Upper lobe of left lung (tissue), 6 donors: ENCODE measurements at regions not wholly inside any gene's neighbourhood (a gene's known extent, or its start where the extent isn't known, plus 50 kb on each side); places are given as distances from the start of the nearest gene placed in this dataset.

Source experiments
- ATAC-seq, 2 donors: fragments of 200-7000 bp; cut with Tn5 transposase; one replicate each; pipeline ENCODE4 v1.9.1; 2022; ENCODE audit warnings: mild to moderate bottlenecking in 2 of 2, moderate library complexity in 2 of 2; ENCODE audit not compliant: low FRiP score in 2 of 2
- DNase-seq, 2 donors: peaks; one replicate each; pipeline ENCODE4 v3.0.0-alpha.2; 2019 to 2020
- H3K27ac ChIP-seq, 4 donors: fragments of 200-600 bp; sonication (generic); one replicate each; pipeline ENCODE4 v1.5.1; 2016 to 2019
- H3K27me3 ChIP-seq, 4 donors: fragments of 200-600 bp; sonication (generic); one replicate each; pipeline ENCODE4 v1.5.1; 2017 to 2019
- H3K36me3 ChIP-seq, 4 donors: fragments of 200-600 bp; sonication (generic); one replicate each; pipeline ENCODE4 v1.5.1; 2016 to 2019
- H3K4me1 ChIP-seq, 4 donors: fragments of 200-600 bp; sonication (generic); one replicate each; pipeline ENCODE4 v1.5.1; 2018 to 2019
- H3K4me3 ChIP-seq, 4 donors: fragments of 200-600 bp; sonication (generic); one replicate each; pipeline ENCODE4 v1.5.1; 2017 to 2019; ENCODE audit warnings: mild to moderate bottlenecking in 2 of 4, moderate library complexity in 1 of 4
- H3K9me3 ChIP-seq, 4 donors: fragments of 200-600 bp; sonication (generic); one replicate each; pipeline ENCODE4 v1.5.1; 2018 to 2019
- CTCF ChIP-seq, 6 experiments: fragments of 450-650 bp in 4 of 6; fragments of 200-600 bp in 2 of 6; sonication (generic) in 2 of 6; IDR thresholded peaks; one replicate each; pipeline ENCODE4 v1.5.1; 2016 to 2019; ENCODE audit warnings: antibody characterized with exemption in 6 of 6
- EP300 ChIP-seq, 4 donors: sonication (generic); formaldehyde crosslinking; IDR thresholded peaks; one replicate each; pipeline ENCODE4 v1.5.1; 2017; ENCODE audit warnings: antibody characterized with exemption in 4 of 4, control low read depth in 2 of 4
- POLR2A ChIP-seq, 4 donors: fragments of 450-650 bp; IDR thresholded peaks; one replicate each; pipeline ENCODE4 v1.5.1; 2016 to 2017; ENCODE audit warnings: antibody characterized with exemption in 4 of 4, mild to moderate bottlenecking in 2 of 4
- POLR2AphosphoS5 ChIP-seq, 2 donors: sonication (generic); formaldehyde crosslinking; IDR thresholded peaks; one replicate each; pipeline ENCODE4 v1.5.1; 2017; ENCODE audit warnings: antibody characterized with exemption in 2 of 2
- WGBS, 2 donors: methylation state at CpG; one replicate each; pipeline ENCODE4 v1.1.5; 2017 to 2018; 5-methylcytosine and 5-hydroxymethylcytosine counted together
- donor health status: DM: no; HTN: no; CAD: no; lungs with moderate emphysema.
- donor health status: DM: no; HTN: yes; CAD: no; lungs with severe emphysema.

- ATAC-seq = no peak
- WGBS, 2 donors = 78 to 80% methylated on average over 8 to 13 of the region's 13 CpGs
These were observed 1324.5 kb downstream of the BRD1 start for GRCh38 chr22:48503035-48503625.

GRCh38 chr22:48501231-48501750 is 1326.4 kb downstream of the BRD1 start:
- no peak for TF ChIP-seq POLR2AphosphoS5 (IDR thresholded peaks at IDR 0.05)
- TF ChIP-seq POLR2A (IDR thresholded peaks at IDR 0.05) = no peak
- TF ChIP-seq CTCF (IDR thresholded peaks at IDR 0.05) = no peak
- TF ChIP-seq EP300 (IDR thresholded peaks at IDR 0.05) = no peak
- WGBS, 2 donors = 90 to 94% methylated on average over 21 of the region's 21 CpGs
- H3K27me3 ChIP-seq = no peaks in the 10 kb centered on the region
- H3K27ac ChIP-seq = no peak overlapping the region
- no peaks in the 10 kb centered on the region for H3K9me3 ChIP-seq
- H3K4me1 ChIP-seq = no peaks in the 10 kb centered on the region
- DNase-seq = peak in 1 of 2 donors; percentile 37
- no peak overlapping the region for H3K4me3 ChIP-seq
- no peaks in the 10 kb centered on the region for H3K36me3 ChIP-seq
- peak in 1 of 2 donors; percentile 2 for ATAC-seq

More at GRCh38 chr22:48503035-48503625, 1324.5 kb downstream of the BRD1 start:
- no peak overlapping the region for H3K27ac ChIP-seq
- no peaks in the 10 kb centered on the region for H3K4me1 ChIP-seq
- no peaks in the 10 kb centered on the region for H3K27me3 ChIP-seq
- no peak overlapping the region for H3K4me3 ChIP-seq
- no peak for TF ChIP-seq POLR2AphosphoS5 (IDR thresholded peaks at IDR 0.05)
- TF ChIP-seq EP300 (IDR thresholded peaks at IDR 0.05) = no peak
- TF ChIP-seq POLR2A (IDR thresholded peaks at IDR 0.05) = no peak
- no peak for TF ChIP-seq CTCF (IDR thresholded peaks at IDR 0.05)
- no peak for DNase-seq
- H3K36me3 ChIP-seq = no peaks in the 10 kb centered on the region
- no peaks in the 10 kb centered on the region for H3K9me3 ChIP-seq

- no peaks in the 10 kb centered on the region for H3K4me1 ChIP-seq
- 85 to 88% methylated on average over 16 to 31 of the region's 31 CpGs for WGBS, 2 donors
- no peaks in the 10 kb centered on the region for H3K9me3 ChIP-seq
- H3K27me3 ChIP-seq = no peaks in the 10 kb centered on the region
- ATAC-seq = no peak
- TF ChIP-seq EP300 (IDR thresholded peaks at IDR 0.05) (no peak), POLR2AphosphoS5 (IDR thresholded peaks at IDR 0.05) (no peak), CTCF (IDR thresholded peaks at IDR 0.05) (no peak), POLR2A (IDR thresholded peaks at IDR 0.05) (no peak)
- peak in 1 of 2 donors; percentile 76 for DNase-seq
- no peaks in the 10 kb centered on the region for H3K36me3 ChIP-seq
- H3K27ac ChIP-seq = no peak overlapping the region
- H3K4me3 ChIP-seq = no peak overlapping the region
These were observed 1327.0 kb downstream of the BRD1 start for GRCh38 chr22:48500471-48501230.

- no peak for ATAC-seq
These were observed 1327.9 kb downstream of the BRD1 start for GRCh38 chr22:48499456-48500425.

More at GRCh38 chr22:48499456-48500425, 1327.9 kb downstream of the BRD1 start:
- Histone ChIP-seq H3K4me1 (no peaks in the 10 kb centered on the region), H3K9me3 (no peaks in the 10 kb centered on the region), H3K27ac (no peak overlapping the region), H3K4me3 (no peak overlapping the region), H3K27me3 (no peaks in the 10 kb centered on the region), H3K36me3 (no peaks in the 10 kb centered on the region)
- DNase-seq = peak in 1 of 2 donors; percentile 56
- TF ChIP-seq POLR2AphosphoS5 (IDR thresholded peaks at IDR 0.05) = no peak
- no peak for TF ChIP-seq POLR2A (IDR thresholded peaks at IDR 0.05)
- no peak for TF ChIP-seq EP300 (IDR thresholded peaks at IDR 0.05)
- 83 to 85% methylated on average over 24 to 26 of the region's 26 CpGs for WGBS, 2 donors
